GM12873 (cell line): ENCODE measurements at regions not wholly inside any gene's neighbourhood (a gene's known extent, or its start where the extent isn't known, plus 50 kb on each side); places are given as distances from the start of the nearest gene placed in this dataset.

Experiments used
- TF ChIP-seq, protein P1 (sequence below): IDR thresholded peaks from 2 replicates; pipeline ENCODE4 v1.5.1; 2012; ENCODE audit warnings: low read depth, mild to moderate bottlenecking, moderate library complexity, low read length, control low read depth; ENCODE audit not compliant: insufficient read depth; ENCODE audit errors: missing control alignments

DNA sequence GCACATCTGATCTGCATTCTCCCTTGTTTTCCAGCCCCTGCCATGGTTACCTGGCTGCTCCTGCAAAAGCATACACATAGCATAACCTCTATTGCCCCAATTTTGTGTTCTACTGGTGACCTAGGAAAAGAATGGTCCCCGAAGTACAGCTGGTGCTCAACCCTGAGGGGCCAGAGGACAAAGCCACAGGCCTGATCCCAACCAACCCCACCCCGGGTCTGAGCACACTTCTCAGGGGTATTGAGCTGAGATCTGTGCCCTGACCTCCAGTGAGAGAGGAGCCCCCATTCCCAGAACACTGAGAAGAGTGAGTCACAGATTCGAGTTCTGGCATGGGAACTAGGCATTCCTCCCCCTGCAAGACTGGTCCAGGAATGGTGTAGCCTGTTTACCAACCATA is 465.5 kb upstream of the ACTRT1 start:
- TF ChIP-seq, protein P1, sequence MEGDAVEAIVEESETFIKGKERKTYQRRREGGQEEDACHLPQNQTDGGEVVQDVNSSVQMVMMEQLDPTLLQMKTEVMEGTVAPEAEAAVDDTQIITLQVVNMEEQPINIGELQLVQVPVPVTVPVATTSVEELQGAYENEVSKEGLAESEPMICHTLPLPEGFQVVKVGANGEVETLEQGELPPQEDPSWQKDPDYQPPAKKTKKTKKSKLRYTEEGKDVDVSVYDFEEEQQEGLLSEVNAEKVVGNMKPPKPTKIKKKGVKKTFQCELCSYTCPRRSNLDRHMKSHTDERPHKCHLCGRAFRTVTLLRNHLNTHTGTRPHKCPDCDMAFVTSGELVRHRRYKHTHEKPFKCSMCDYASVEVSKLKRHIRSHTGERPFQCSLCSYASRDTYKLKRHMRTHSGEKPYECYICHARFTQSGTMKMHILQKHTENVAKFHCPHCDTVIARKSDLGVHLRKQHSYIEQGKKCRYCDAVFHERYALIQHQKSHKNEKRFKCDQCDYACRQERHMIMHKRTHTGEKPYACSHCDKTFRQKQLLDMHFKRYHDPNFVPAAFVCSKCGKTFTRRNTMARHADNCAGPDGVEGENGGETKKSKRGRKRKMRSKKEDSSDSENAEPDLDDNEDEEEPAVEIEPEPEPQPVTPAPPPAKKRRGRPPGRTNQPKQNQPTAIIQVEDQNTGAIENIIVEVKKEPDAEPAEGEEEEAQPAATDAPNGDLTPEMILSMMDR, result no peak

DNA sequence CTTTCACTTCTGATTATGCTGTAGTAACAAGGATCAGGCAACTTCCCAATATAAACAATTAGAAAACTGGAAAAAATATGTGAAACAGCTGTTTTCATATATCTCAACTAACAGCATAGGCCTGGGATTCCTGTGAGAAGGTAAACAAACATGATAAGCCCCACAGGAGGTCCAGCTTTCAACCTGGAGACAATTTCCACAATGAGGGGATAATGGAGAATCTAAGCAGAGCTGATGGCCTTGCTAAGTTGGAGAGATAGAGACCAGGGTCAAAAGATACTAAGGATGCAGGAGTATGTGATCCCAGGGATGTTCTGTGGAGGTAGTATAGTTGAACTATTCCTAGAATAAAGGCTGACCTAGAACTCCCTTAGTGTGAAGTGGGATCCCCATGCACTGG is 452.3 kb upstream of the ACTRT1 start:
- TF ChIP-seq, protein P1, result no peak

DNA sequence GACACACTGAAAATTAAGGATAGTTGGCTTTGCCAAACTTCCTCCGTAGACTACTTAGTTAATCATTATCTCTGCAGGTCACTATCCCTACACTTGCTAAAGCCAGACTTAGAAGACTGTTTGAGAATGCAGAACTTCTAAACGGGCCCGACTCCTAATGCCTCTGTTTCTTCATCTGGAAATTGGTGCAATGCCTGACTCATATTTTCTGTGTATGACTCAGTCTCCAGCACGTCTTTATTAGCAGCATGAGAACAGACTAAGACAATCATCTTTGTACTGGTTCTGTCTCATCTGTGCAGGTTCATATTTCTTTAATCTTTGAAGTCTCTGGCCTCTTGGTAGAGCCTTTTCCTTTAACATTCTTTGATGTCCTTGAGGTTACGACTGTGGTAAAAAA is 411.9 kb upstream of the ACTRT1 start:
- TF ChIP-seq, protein P1, result no peak

DNA sequence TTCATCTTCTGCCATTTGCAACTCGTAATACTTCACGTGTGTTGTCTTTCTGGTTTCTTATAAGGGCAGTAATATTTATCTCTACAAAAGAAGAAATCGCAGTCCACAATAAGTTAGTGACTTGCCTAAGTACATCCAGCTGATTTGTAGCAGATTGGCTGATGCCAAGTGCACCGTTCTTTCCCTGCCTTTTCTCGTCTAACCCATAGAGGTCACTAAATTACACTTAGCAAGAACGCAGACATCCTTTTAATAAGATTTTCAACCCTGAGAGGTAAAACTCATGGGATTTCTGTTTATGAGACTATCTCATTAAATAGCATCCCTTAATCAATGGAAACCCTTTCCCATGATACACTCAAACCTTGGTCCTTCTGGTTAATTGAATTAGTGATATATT is 408.6 kb upstream of the ACTRT1 start:
- TF ChIP-seq, protein P1, result no peak

- TF ChIP-seq, protein P1, result no peak
These were observed 406.7 kb upstream of the ACTRT1 start for GRCh38 chrX:128458888-128459287.

DNA sequence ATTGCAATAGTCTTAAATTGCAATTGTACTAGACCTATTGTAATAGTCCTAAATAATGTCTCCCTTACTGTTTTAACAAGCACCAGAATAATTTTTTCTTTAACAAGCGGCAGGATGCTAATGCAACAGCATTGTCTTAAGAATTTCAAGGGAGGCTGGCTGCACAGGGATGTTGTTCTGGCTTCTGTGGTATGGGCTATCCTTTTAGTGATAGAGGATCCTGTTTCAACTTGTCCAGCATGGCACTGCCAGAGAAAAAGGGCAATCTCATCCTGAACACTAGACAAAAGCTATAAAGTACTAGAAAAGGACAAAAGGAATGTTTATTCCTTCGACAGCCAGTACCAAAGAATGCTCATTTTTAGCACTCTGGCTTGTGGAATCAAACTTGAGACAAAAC is 405.5 kb upstream of the ACTRT1 start:
- TF ChIP-seq, protein P1, result no peak

DNA sequence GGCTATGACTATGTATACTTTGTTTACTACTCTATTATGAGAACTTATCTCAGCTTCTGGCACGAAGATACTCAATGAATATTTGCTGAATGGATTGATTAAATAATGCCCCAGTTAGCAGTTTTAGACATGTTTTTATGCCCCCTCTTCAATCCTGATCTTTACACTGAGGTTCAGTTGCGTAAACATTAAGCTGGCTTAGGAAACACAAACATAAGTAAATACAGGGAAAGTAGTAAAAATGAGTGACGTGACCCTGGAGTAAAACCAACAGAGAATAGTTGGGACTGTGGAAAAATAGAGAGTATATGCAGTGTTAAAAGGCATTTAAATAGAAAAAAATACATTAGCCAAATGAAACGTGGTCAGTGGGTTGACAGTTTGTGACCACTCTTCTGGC is 387.0 kb upstream of the ACTRT1 start:
- TF ChIP-seq, protein P1, result no peak
